GM21367 (cell line): ENCODE measurements at regions not wholly inside any gene's neighbourhood (a gene's known extent, or its start where the extent isn't known, plus 50 kb on each side); places are given as distances from the start of the nearest gene placed in this dataset.
"Not testable (repeated sequence)": the region's sequence is repeated elsewhere in the genome, so short reads cannot be mapped to it uniquely, and the experiment has no call there.

Experiments
- ATAC-seq: cut with Tn5 transposase; IDR thresholded peaks from one replicate; pipeline ENCODE4 v1.9.1; 2021; ENCODE audit not compliant: unreplicated experiment

DNA sequence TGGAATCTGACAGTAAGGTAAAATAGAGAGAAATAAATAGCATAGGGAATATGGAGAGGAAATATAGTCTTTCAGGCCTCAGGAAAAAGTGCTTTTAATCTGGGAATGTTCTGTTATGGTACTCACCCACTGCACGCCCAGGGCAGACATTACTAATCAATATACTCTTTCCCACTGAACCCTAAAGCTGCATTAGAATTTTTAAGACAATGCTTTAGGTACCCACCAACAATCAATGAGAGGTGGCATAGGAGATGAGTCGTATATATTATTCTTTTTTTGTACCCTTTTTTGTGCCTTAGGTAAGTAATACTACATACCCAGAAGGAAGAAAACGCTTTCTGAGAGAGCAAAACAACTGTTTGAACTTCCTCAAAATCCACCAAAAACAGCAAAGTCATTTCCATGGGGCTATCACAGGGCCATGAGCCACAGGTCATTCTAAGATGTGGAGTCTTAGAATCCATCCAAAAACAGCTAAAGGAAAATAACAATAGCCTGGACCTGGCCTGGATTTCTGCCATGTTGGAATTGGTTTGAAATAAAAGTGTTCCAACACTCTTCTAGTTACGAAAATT lies 542.1 kb downstream of the XYLT1 start:
- no peak for ATAC-seq

DNA sequence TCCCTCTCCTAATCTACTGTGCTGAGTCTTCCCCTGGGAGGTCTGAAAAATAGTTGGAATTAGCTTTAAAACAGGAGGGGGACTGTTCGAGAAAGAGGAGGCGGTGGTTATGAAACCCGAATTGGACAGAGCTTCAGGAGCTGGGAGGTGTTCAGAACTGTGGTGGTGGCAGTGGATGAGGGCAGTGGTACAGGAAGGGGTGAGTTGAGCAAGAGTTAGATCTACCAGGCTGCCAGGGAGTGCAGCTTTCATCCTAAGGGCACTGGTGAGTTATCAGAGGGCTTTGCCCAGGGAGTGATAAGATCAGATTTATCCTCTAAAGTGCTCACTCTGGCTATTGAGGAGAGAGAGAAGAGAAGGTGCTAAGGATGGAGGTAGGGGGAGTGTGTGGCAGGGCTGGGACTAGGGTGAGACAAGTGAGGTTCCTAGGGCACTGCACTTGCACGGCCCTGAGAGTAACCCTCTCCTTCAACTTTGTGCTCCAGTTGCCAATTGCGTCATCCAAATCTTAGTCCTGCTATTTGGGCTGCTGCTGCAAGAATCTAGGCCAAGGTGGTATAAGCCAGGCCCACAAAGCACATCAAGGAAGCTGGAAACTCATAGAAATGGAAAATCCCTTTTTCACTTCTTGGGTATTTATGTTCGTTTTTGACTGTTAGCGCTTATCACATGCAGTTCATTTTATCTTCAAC lies 540.3 kb downstream of the XYLT1 start:
- no peak for ATAC-seq

DNA sequence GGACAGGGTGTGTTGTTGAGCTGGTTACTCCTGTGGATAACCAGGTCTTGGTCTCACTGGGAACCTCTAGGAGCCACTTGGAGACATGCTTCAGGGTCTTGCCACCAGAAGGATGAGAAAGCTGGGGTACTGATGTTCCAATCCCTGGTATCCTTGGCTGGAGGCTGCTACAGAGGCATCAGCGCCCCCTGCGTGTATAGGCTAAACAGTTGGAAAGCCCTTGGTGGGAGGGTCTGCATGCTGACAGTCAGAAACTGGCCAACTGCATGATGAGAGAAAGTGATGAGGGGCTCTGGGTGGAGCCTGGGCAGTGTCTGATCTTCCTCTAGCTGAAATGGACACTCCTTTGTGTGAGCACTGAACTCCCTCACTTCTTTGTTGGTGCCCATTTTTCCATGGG lies 536.9 kb downstream of the XYLT1 start:
- ATAC-seq: no peak

DNA sequence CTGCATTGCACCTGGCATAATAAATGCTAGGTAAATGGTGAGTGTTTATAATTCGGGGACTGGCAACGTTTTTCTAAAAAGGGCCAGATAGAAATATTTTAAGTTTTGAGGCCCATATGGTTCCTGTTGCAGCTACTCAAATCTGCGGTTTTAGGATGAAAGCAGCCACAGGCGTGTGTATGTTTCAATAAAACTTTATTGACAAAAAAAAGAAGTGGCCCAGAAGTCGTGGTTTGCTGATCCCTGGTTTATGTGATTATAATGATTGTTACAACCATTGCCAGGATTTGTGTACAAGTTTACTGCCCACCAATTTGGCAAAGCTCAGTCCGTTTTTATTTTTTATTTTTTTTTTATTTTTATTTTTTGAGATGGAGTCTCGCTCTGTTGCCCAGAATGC lies 536.1 kb downstream of the XYLT1 start:
- no peak for ATAC-seq

DNA sequence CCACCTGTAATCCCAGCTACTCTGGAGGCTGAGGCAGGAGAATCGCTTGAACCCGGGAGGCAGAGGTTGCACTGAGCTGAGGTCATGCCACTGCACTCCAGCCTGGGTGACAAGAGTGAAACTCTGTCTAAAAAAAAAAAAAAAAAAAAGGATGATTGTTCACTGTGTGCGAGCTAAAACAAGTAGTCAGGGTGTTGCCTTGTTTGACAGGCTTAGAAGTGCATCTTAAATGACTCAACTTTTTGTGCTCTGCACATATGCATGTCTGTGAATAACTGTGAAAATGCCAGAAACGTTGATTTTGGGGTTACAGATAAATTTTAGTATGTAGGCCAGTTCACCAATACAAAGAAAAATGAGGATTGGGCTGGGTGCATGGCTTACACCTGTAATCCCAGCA lies 534.9 kb downstream of the XYLT1 start:
- not testable (repeated sequence) for ATAC-seq

DNA sequence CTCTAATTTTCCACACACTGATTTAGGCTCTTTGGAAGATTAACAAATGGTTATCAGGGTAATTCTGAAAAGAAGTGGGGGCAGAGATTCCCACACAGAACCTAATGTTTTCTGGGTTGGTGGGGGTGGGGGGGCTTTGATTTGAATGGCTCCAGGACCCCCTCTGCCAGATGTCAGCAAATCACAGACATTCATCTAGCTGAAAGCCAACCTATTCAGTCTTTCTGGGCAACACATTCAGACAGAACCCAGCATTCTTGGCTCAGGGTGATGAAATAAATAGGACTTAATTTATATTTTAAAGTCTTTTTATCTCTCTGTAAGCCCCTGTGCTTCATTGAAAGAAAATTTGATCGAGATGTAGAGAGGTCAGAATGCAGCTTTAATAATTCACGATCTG lies 533.2 kb downstream of the XYLT1 start:
- no peak for ATAC-seq

DNA sequence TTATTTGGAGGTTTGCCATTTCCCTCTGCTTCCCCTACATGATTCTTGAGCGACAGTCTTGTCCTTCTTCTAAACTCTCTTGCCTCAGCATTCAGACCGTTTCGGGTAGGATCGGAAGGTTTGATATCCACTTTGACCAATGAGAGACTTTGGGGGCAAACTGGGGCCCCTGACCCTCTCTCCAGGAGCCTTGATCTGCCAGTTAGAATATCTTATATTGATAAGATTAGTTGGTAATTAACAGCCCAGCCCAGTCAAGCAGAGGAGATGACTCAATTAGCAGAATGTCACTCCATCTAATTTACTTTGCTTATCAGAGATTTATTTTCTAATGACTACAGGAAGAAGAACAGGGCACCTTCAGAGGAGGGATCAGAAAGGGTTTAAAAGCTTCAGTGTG lies 532.8 kb downstream of the XYLT1 start:
- ATAC-seq: no peak

DNA sequence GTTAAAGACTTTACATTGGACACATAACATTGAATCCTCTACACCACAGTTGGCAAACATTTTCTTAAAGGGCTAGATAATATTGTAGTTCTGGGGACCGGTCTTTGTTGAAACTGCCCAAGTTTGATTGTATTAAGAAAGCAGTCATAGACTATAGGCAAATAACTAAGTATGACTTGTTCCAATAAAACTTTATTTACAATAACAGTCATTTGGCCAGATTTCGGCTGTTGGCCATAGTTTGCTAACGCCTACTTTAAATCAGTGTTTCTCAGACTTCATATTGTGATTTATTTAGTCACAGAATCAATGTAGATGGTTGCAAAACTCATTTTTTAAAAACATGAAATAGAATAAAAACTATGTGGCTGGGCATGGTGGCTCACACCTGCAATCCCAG lies 531.8 kb downstream of the XYLT1 start:
- ATAC-seq: no peak

DNA sequence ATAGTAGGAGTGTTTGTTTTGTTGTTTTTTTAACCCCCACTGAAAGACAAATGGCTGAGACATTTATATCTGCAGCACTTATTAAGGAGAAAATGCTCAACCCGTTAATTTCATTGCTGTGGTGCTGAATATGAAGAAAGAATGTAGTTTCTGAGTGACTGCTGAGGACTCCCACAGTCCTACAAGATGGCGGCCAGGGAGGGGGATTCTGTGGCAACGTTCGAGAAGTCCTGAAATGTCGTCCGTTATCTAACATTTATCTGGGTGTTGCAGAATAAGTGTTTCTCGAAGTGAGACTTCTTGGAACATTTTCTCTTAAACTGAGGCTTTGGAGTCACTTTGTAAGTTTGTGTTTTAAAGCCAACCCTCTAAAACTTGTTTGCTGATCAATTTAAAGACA lies 530.4 kb downstream of the XYLT1 start:
- no peak for ATAC-seq

DNA sequence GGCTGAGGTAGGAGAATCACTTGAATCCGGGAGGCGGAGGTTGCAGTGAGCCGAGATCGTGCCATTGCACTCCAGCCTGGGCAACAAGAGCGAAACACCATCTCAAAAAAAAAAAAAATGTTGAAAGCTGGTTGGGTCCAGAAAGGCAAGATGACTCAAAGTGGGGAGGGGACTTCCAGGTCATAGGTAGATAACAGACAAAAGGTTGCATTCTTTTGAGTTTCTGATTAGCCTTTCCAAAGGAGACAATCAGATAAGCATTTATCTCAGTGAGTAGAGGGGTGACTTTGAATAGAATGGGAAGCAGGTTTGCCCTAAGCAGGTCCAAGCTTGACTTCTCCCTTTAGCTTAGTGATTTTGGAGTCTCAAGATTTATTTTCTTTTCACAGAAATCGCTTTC lies 527.9 kb downstream of the XYLT1 start:
- not testable (repeated sequence) for ATAC-seq

DNA sequence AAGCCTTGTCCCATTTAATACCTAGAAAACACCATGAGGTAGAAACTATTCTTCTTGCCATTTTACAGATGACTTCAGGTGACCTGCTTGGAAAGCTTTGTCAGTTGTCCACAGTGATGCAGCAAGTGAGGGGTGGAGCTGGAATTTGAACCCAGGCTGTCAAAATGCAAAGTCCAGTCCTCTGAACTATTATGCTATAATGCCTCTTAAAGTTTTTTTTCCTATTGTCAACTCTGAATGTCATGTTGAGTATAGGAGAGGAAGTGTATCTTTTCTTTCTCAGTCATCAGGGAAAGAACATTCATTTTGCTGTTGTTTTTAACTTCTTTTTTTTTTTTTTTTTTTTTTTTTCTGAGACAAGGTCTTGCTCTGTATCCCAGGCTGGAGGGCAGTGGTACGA lies 525.6 kb downstream of the XYLT1 start:
- no peak for ATAC-seq

DNA sequence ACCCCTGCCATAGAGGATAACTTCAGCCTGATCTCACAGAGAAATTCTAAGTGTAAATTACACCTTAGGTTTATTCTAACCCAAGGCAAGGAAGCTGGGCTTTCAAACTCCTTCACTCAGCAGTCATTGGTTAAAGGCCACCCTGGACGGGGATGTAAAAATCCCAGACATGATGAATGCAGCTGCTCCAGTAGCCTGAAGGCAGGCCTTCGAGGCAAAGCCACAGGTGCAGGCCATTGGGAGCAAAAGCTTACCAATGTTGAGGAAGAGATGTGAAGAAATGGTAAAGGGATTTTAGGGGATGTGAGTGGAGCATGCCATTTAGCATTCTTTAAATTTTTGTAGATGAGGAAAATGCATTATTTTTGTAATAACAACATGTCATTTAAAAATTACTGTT lies 514.4 kb downstream of the XYLT1 start:
- no peak for ATAC-seq

DNA sequence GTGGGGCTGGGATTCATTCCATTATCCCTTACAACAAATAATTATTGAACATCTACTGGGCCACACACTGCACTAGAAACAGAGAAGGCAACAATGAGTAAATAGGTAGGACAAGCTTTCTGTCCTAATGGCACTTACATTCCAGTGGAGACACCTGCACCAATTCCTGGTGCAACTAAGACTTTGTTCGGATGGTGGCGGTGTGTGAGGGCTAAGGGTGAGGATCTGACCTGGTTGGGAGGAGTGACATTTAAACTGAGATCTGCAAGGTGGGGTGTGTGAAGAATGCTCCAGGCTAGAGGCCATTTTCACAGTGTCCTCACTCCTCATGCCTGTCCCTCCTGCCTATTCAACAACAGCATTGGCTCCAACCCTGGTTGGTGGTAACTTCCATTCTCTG lies 510.0 kb downstream of the XYLT1 start:
- ATAC-seq: no peak

DNA sequence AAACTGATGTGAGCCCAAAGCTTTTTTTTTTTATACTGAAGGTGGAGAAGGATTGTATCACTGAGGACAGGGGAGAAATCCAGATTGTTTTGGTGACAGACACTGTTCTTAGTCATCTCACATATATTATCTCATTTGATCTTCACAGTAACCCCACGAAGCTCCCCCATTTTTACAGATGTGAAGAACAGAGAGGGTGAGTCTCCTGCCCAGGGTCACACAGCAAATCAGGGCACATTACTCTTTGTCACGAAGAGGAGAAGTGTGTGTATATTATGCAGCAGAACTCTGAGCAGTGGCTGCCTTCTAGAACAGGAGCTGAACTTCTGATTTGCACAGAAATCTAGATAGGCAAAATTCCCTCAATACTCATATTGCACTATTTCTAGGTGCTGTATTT lies 504.3 kb downstream of the XYLT1 start:
- no peak for ATAC-seq

DNA sequence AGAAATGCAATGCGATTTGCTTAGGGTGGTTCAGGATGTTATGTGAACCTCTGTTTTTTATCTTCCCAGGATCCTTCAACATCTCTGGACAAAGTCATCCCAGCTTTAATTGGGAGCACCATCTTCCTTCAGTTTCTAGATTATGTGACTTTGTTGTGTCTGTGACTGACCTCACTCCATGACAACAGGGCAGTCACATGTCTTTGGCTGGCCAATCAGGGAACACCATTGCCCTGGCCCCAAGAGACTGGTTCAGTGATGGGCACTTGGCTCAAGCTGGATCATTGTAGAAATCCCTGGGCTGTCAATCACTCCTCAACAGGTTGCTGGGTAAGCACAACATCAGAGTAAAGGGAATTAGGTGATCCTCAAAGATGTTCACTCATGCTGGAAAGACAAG lies 499.7 kb downstream of the XYLT1 start:
- ATAC-seq: no peak

DNA sequence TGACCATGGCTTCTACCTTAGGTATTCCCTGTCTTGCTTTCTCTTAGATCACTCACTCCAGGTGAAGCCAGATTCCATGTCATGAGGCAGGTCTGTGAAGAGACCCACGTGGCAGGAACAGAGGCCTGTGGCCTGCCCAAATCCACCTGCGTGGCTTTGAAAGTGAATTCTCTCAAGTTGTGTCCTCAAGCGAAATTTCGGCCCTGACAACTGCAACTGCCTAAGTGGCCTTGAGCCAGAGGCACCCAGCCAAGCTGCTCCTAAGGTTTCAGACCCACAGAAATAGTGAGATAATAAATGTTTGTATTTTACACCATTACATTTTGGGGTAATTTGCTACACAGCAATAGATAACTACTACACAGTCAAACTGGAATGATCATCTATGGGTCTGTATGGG lies 497.9 kb downstream of the XYLT1 start:
- no peak for ATAC-seq

DNA sequence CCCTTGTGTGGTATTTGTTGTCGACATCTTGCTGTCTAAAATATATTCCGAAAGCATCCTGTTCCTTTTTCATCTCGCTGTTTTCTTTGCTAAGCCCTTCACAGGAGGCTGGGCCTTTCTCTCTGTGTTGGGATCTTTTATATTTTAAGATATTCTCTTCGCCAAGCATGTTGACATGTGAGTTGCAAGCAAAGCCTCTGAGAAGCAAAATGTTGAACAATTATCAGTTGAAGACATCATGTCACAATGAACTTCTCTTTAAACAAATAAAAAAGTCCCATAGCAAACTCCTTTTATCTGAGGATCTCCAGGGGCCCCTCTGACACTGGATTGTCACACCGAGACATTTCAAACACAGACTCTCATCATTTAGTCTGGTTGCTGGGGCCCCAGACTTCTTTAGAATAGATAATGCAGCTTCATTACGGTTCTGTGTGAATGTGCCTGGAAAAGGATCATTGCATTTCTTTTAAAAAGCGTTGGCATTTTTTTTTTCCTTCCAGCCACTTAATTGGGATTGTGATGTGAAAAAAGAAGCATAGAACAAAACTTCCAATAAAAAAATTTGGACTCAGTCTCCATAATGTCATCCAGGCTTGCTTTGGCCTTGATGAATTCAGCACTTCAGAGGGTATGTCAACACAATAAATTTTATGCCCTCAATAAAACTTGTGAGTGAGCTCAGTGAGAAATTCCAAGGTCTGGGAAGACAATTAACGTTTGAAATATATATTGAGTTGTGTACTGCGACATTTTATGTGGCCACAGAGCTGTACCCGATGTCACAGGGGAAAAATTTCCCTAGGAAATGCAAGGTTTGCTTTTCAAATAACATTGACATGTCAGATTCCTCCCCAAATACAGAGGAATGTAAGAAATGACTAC lies 496.8 kb downstream of the XYLT1 start:
- ATAC-seq: no peak

DNA sequence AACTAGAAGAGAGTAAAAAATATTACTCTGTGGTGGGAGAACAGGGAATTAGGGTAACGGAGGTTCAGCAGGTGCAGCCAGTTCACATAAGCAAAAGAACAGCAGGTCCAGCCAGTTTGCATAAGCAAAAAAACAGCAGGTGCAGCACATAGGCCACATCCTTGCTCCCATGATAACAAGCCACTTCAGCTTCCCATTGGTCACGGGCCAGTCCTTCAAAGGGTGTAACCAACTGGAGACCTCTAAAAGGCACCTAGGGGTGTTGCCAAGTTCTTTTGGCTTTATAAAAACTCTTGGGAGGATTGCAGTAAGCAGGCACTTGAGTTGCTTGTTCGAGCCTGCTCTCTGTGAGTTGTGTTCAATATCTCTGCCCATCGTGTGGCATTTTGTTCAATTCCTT lies 488.1 kb downstream of the XYLT1 start:
- no peak for ATAC-seq

DNA sequence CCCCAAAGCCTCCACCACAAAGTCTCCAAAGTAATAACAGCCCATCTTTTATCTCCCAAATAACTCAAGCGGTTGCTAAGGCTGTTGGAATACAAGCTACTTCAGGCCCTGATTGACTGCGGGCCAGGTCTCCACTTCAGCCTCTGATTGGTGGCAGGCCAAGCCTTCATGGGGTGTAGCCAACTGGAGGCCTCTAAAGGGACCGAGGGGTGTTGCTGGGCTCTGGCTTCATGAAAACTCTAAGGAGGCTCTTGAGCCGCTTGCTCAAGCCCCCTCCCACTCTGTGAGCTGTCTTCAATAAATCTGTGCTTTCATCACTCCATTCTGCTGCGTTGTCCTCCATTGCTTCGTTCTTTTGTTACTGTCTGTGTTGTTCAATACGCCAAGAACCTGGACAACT lies 487.2 kb downstream of the XYLT1 start:
- ATAC-seq: no peak

DNA sequence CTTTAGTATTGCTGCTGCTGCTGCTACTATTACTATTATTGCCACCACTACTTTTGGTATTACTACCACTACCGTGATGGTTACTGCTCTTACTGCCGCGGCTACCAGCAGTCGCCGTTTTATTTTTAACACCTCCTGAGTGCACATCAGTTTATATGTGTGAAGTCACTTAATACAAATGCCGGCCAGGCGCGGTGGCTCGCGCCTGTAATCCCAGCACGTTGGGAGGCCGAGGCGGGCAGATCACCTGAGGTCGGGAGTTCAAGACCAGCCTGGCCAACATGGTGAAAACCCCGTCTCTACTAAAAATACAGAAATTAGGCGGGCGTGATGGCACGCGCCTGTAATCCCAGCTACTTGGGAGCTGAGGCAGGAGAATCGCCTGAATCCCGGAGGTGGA lies 486.7 kb downstream of the XYLT1 start:
- not testable (repeated sequence) for ATAC-seq

DNA sequence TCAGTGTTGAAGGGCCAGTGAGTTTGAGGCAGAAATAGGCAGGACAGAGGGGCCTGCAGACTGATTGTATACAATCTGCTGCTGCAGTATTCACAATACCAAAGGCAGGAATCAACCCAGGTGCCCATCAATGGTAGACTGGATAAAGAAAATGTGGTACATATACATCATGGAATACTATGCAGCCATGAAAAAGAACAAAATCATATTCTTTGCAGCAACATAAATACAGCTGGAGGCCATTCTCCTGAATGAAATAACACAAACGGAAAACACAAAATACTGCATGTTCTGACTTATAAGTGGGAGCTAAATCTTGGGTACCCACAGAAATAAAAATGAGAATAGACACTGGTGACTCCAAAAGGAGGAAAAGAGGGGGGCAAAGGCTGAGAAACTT lies 485.1 kb downstream of the XYLT1 start:
- ATAC-seq: no peak

DNA sequence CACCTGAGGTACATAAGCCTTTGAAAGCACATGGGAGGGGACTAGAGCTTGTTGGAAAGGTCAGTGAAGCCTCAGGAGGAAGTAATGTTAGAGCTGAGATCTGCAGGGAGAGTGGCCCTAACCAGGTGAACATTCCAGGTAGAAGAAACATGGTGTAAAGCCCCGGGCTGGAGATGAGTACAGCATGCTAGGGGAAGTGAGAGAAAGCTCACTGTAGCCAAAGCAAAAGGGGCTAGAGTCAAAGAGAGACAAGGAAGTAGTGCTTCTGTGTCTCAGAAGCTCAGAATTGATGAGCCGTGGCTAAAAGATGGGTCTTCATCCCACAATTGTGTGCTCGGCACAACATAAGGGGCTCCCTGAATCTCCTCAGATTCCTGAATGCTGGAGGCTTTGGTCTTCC lies 481.8 kb downstream of the XYLT1 start:
- no peak for ATAC-seq
